IPS-NIHi7 (cell line): ENCODE measurements at regions not wholly inside any gene's neighbourhood (a gene's known extent, or its start where the extent isn't known, plus 50 kb on each side); places are given as distances from the start of the nearest gene placed in this dataset.

Experiments
- DNase-seq: peaks from one replicate; pipeline ENCODE4 v3.0.0; 2012; ENCODE audit warnings: mixed read lengths; ENCODE audit errors: extremely low spot score

GRCh38 chr1:29722598-29722997 is 486.3 kb downstream of the PTPRU start:
- DNase-seq = no peak

GRCh38 chr1:29719253-29719652 is 482.9 kb downstream of the PTPRU start:
- no peak for DNase-seq

- no peak for DNase-seq
Measured at GRCh38 chr1:29718791-29719190, 482.5 kb downstream of the PTPRU start.

GRCh38 chr1:29716306-29716705 is 480.0 kb downstream of the PTPRU start:
- no peak for DNase-seq

- DNase-seq = no peak
Measured at GRCh38 chr1:29713857-29714256, 477.5 kb downstream of the PTPRU start.

GRCh38 chr1:29712801-29713200 is 476.5 kb downstream of the PTPRU start:
- DNase-seq = no peak

- no peak for DNase-seq
Measured at GRCh38 chr1:29712284-29712651, 475.9 kb downstream of the PTPRU start.

- DNase-seq = no peak
Measured at GRCh38 chr1:29711582-29712283, 475.4 kb downstream of the PTPRU start.

GRCh38 chr1:29709704-29710280 is 473.5 kb downstream of the PTPRU start:
- DNase-seq = no peak

GRCh38 chr1:29708796-29709703 is 472.7 kb downstream of the PTPRU start:
- no peak for DNase-seq

GRCh38 chr1:29708381-29708780 is 472.1 kb downstream of the PTPRU start:
- DNase-seq = no peak

GRCh38 chr1:29707796-29708195 is 471.5 kb downstream of the PTPRU start:
- DNase-seq = no peak

GRCh38 chr1:29706936-29707335 is 470.6 kb downstream of the PTPRU start:
- peak; percentile 95 for DNase-seq

GRCh38 chr1:29704430-29704829 is 468.1 kb downstream of the PTPRU start:
- DNase-seq = no peak

GRCh38 chr1:29703596-29704370 is 467.5 kb downstream of the PTPRU start:
- peak; percentile 82 for DNase-seq

GRCh38 chr1:29700491-29700890 is 464.2 kb downstream of the PTPRU start:
- DNase-seq = no peak

GRCh38 chr1:29698626-29699025 is 462.3 kb downstream of the PTPRU start:
- no peak for DNase-seq

GRCh38 chr1:29698033-29698432 is 461.7 kb downstream of the PTPRU start:
- DNase-seq = peak; percentile 80

- DNase-seq = no peak
Measured at GRCh38 chr1:29697391-29697780, 461.1 kb downstream of the PTPRU start.

GRCh38 chr1:29696656-29697390 is 460.5 kb downstream of the PTPRU start:
- no peak for DNase-seq

GRCh38 chr1:29695803-29696202 is 459.5 kb downstream of the PTPRU start:
- no peak for DNase-seq
